ENCODE measurements at regions not wholly inside any gene's neighbourhood (a gene's known extent, or its start where the extent isn't known, plus 50 kb on each side); places are given as distances from the start of the nearest gene placed in this dataset.

GRCh38 chr20:7499201-7499600, 441.1 kb downstream of the HAO1 start:
- Histone ChIP-seq H3K27ac (ENCODE audit: low read depth, low read length) (no peak overlapping the region), H3K9ac (ENCODE audit: low read length) (no peak overlapping the region), H3K27me3 (ENCODE audit: low read length) (no peaks in the 10 kb centered on the region), H2AFZ (ENCODE audit: low read depth, low read length, severe bottlenecking) (no peak overlapping the region), H3F3A (ENCODE audit: insufficient read depth) (no peaks in the 10 kb centered on the region), H3K4me3 (ENCODE audit: insufficient read depth, low read length, poor library complexity, severe bottlenecking) (no peak overlapping the region), H3K79me2 (ENCODE audit: insufficient read depth, low read length) (no peaks in the 10 kb centered on the region), H3K9me2 (replicated peaks; ENCODE audit: insufficient read depth, low read length) (no peaks in the 10 kb centered on the region), H3K9me3 (ENCODE audit: insufficient read depth, low read length) (no peaks in the 10 kb centered on the region), H4K20me1 (ENCODE audit: low read depth, low read length) (no peaks in the 10 kb centered on the region), H3K4me2 (ENCODE audit: low read depth, low read length, poor library complexity, severe bottlenecking) (no peak overlapping the region), H3K36me3 (ENCODE audit: low read length) (no peaks in the 10 kb centered on the region)
- TF ChIP-seq EZH2phosphoT487 (conservative IDR thresholded peaks at IDR 0.05; ENCODE audit: low read length) (no peak), CTCF (IDR thresholded peaks at IDR 0.05; ENCODE audit: insufficient read depth, low read length, poor library complexity, severe bottlenecking) (no peak)

GRCh38 chr20:7500231-7500663, 440.0 kb downstream of the HAO1 start:
- no peaks in the 10 kb centered on the region for H3K9me2 ChIP-seq (replicated peaks; ENCODE audit: insufficient read depth, low read length)
- H3K9ac ChIP-seq (ENCODE audit: low read length) = no peak overlapping the region
- H3K27me3 ChIP-seq (ENCODE audit: low read length) = no peaks in the 10 kb centered on the region
- H3K27ac ChIP-seq (ENCODE audit: low read depth, low read length) = no peak overlapping the region
- no peaks in the 10 kb centered on the region for H3K79me2 ChIP-seq (ENCODE audit: insufficient read depth, low read length)
- no peak overlapping the region for H2AFZ ChIP-seq (ENCODE audit: low read depth, low read length, severe bottlenecking)
- TF ChIP-seq CTCF (IDR thresholded peaks at IDR 0.05; ENCODE audit: insufficient read depth, low read length, poor library complexity, severe bottlenecking) = no peak
- no peak overlapping the region for H3K4me3 ChIP-seq (ENCODE audit: insufficient read depth, low read length, poor library complexity, severe bottlenecking)
- no peaks in the 10 kb centered on the region for H3K9me3 ChIP-seq (ENCODE audit: insufficient read depth, low read length)
- H3F3A ChIP-seq (ENCODE audit: insufficient read depth) = no peaks in the 10 kb centered on the region
- no peaks in the 10 kb centered on the region for H3K36me3 ChIP-seq (ENCODE audit: low read length)
- H4K20me1 ChIP-seq (ENCODE audit: low read depth, low read length) = no peaks in the 10 kb centered on the region
- H3K4me2 ChIP-seq (ENCODE audit: low read depth, low read length, poor library complexity, severe bottlenecking) = no peak overlapping the region

- Histone ChIP-seq H3K9ac (ENCODE audit: low read length) (no peak overlapping the region), H3F3A (ENCODE audit: insufficient read depth) (no peaks in the 10 kb centered on the region), H3K4me2 (ENCODE audit: low read depth, low read length, poor library complexity, severe bottlenecking) (no peak overlapping the region), H3K9me2 (replicated peaks; ENCODE audit: insufficient read depth, low read length) (no peaks in the 10 kb centered on the region), H3K79me2 (ENCODE audit: insufficient read depth, low read length) (no peaks in the 10 kb centered on the region), H2AFZ (ENCODE audit: low read depth, low read length, severe bottlenecking) (no peak overlapping the region), H3K4me3 (ENCODE audit: insufficient read depth, low read length, poor library complexity, severe bottlenecking) (no peak overlapping the region), H3K36me3 (ENCODE audit: low read length) (no peaks in the 10 kb centered on the region), H3K27ac (ENCODE audit: low read depth, low read length) (no peak overlapping the region), H4K20me1 (ENCODE audit: low read depth, low read length) (no peaks in the 10 kb centered on the region), H3K9me3 (ENCODE audit: insufficient read depth, low read length) (no peaks in the 10 kb centered on the region), H3K27me3 (ENCODE audit: low read length) (no peaks in the 10 kb centered on the region)
- no peak for TF ChIP-seq CTCF (IDR thresholded peaks at IDR 0.05; ENCODE audit: insufficient read depth, low read length, poor library complexity, severe bottlenecking)
- TF ChIP-seq EZH2phosphoT487 (conservative IDR thresholded peaks at IDR 0.05; ENCODE audit: low read length) = no peak
Measured at GRCh38 chr20:7503501-7503900, 436.8 kb downstream of the HAO1 start.
